GM21528 (cell line): ENCODE measurements at regions not wholly inside any gene's neighbourhood (a gene's known extent, or its start where the extent isn't known, plus 50 kb on each side); places are given as distances from the start of the nearest gene placed in this dataset.
"Not testable (repeated sequence)": the region's sequence is repeated elsewhere in the genome, so short reads cannot be mapped to it uniquely, and the experiment has no call there.

Experiments used
- ATAC-seq: cut with Tn5 transposase; IDR thresholded peaks from one replicate; pipeline ENCODE4 v1.9.1; 2021; ENCODE audit warnings: mild to moderate bottlenecking, moderate library complexity; ENCODE audit not compliant: unreplicated experiment, low FRiP score

GRCh38 chr14:84882830-84883229 is 647.1 kb upstream of the FLRT2 start:
- ATAC-seq: no peak

- ATAC-seq: no peak
Observed at GRCh38 chr14:84885061-84885460, 644.9 kb upstream of the FLRT2 start.

GRCh38 chr14:84891404-84891803 is 638.5 kb upstream of the FLRT2 start:
- ATAC-seq: no peak

GRCh38 chr14:84894254-84894653 is 635.7 kb upstream of the FLRT2 start:
- no peak for ATAC-seq

GRCh38 chr14:84922370-84922769 is 607.6 kb upstream of the FLRT2 start:
- ATAC-seq: no peak

- no peak for ATAC-seq
Observed at GRCh38 chr14:84926656-84927055, 603.3 kb upstream of the FLRT2 start.

- no peak for ATAC-seq
Observed at GRCh38 chr14:84927096-84927827, 602.7 kb upstream of the FLRT2 start.

- no peak for ATAC-seq
Observed at GRCh38 chr14:84929086-84929485, 600.9 kb upstream of the FLRT2 start.

GRCh38 chr14:84929834-84930233 is 600.1 kb upstream of the FLRT2 start:
- no peak for ATAC-seq

- no peak for ATAC-seq
Observed at GRCh38 chr14:84937016-84937415, 592.9 kb upstream of the FLRT2 start.

GRCh38 chr14:84937449-84937848 is 592.5 kb upstream of the FLRT2 start:
- no peak for ATAC-seq

- not testable (repeated sequence) for ATAC-seq
Observed at GRCh38 chr14:84944901-84945300, 585.0 kb upstream of the FLRT2 start.

GRCh38 chr14:84959851-84960520 is 570.0 kb upstream of the FLRT2 start:
- no peak for ATAC-seq

- no peak for ATAC-seq
Observed at GRCh38 chr14:84961637-84962036, 568.3 kb upstream of the FLRT2 start.

- no peak for ATAC-seq
Observed at GRCh38 chr14:84963518-84963917, 566.4 kb upstream of the FLRT2 start.

GRCh38 chr14:84965279-84965678 is 564.7 kb upstream of the FLRT2 start:
- ATAC-seq: no peak

- no peak for ATAC-seq
Observed at GRCh38 chr14:84969501-84969900, 560.4 kb upstream of the FLRT2 start.

GRCh38 chr14:84975241-84975902 is 554.6 kb upstream of the FLRT2 start:
- ATAC-seq: no peak

GRCh38 chr14:84976805-84977204 is 553.1 kb upstream of the FLRT2 start:
- no peak for ATAC-seq

- ATAC-seq: no peak
Observed at GRCh38 chr14:84987042-84987441, 542.9 kb upstream of the FLRT2 start.

- no peak for ATAC-seq
Observed at GRCh38 chr14:84988357-84988756, 541.6 kb upstream of the FLRT2 start.

GRCh38 chr14:84991021-84991420 is 538.9 kb upstream of the FLRT2 start:
- no peak for ATAC-seq
